Vagina (tissue), 2 donors: ENCODE measurements at regions not wholly inside any gene's neighbourhood (a gene's known extent, or its start where the extent isn't known, plus 50 kb on each side); places are given as distances from the start of the nearest gene placed in this dataset.

Experiments
- POLR2A ChIP-seq, 2 donors: fragments of 450-650 bp; IDR thresholded peaks; one replicate each; pipeline ENCODE4 v1.6.1; 2017; ENCODE audit warnings: antibody characterized with exemption in 2 of 2, mild to moderate bottlenecking in 2 of 2, moderate library complexity in 2 of 2
- TF ChIP-seq, protein P1 (sequence below), 3 experiments: fragments of 450-650 bp in 2 of 3; fragments of 200-600 bp in 1 of 3; sonication (generic) in 1 of 3; IDR thresholded peaks; one replicate each; pipeline ENCODE4 v1.5.1; 2017 to 2019; ENCODE audit warnings: antibody characterized with exemption in 3 of 3, mild to moderate bottlenecking in 2 of 3, moderate library complexity in 2 of 3

- TF ChIP-seq POLR2A (IDR thresholded peaks at IDR 0.05) = no peak
- TF ChIP-seq, protein P1, sequence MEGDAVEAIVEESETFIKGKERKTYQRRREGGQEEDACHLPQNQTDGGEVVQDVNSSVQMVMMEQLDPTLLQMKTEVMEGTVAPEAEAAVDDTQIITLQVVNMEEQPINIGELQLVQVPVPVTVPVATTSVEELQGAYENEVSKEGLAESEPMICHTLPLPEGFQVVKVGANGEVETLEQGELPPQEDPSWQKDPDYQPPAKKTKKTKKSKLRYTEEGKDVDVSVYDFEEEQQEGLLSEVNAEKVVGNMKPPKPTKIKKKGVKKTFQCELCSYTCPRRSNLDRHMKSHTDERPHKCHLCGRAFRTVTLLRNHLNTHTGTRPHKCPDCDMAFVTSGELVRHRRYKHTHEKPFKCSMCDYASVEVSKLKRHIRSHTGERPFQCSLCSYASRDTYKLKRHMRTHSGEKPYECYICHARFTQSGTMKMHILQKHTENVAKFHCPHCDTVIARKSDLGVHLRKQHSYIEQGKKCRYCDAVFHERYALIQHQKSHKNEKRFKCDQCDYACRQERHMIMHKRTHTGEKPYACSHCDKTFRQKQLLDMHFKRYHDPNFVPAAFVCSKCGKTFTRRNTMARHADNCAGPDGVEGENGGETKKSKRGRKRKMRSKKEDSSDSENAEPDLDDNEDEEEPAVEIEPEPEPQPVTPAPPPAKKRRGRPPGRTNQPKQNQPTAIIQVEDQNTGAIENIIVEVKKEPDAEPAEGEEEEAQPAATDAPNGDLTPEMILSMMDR (IDR thresholded peaks at IDR 0.05) = no peak
Observed at GRCh38 chr9:82783045-82783444, 279.9 kb downstream of the RASEF start.
